ACHN (cell line): ENCODE measurements at regions not wholly inside any gene's neighbourhood (a gene's known extent, or its start where the extent isn't known, plus 50 kb on each side); places are given as distances from the start of the nearest gene placed in this dataset.
"Not testable (repeated sequence)": the region's sequence is repeated elsewhere in the genome, so short reads cannot be mapped to it uniquely, and the experiment has no call there.

Experiments used
- DNase-seq: peaks from one replicate; pipeline ENCODE4 v3.0.0-alpha.2; 2015
- in situ Hi-C: cut with HindIII; loops from 2 replicates; pipeline ENCODE4 v1.10.0; 2017; ENCODE audit warnings: low sequenced_read_pairs, low pct_ligation_motif_present, low pct_unique_long_range_greater_than_20kb

DNA sequence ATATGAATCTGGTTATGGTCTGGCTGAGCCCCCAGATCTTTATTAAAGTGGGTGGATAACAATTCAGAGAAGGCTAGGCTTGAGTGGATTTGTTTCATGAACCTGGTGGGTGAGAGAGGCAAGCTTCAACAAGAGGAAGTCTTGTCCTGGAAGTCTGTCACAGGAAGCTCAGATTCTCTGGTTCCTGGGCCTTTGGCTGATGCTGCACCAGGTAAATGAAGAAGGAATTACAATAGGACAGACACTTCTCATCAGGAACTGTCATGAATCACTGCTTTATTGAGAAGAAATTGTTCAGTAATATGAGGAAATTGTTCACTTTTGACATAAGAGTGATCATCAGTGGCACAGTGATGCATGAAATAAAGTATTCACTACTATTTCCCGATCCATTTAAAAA is 167.6 kb upstream of the ELL2 start:
- in situ Hi-C loops = no loop called here

DNA sequence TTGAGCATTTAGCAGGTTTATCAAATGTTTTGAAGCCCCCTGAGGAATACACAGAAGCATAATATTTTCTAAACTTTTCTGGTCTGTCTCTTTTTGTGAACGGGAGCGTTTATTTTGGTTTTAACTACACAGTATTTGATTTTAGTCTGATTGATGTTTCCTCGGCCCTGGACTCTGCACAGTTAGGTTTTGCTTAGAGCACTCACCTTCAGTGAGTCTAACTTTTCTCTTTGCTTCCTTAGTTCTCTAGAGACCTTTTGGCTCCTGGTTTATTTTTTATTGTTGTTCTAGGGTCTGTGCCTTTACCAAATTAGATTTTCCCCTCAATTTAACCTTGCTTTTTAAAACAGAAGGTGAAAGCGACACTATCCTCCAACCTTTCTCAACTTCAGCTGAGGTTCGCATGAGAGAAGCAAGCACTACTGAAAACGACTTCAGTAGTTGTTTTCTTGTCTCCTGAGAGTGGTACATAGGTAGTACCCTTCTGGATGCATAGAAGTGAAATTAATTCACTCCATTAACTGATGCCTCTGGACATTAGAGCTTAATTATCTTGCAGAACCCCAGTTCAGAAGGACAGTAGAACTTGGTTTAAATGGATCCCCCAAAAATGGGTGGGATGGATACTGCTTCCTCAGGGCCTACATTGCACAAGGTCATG is 166.7 kb upstream of the ELL2 start:
- DNase-seq = no peak
- in situ Hi-C loops = no loop called here

More for the DNA sequence above, 167.6 kb upstream of the ELL2 start:
- no peak for DNase-seq

DNA sequence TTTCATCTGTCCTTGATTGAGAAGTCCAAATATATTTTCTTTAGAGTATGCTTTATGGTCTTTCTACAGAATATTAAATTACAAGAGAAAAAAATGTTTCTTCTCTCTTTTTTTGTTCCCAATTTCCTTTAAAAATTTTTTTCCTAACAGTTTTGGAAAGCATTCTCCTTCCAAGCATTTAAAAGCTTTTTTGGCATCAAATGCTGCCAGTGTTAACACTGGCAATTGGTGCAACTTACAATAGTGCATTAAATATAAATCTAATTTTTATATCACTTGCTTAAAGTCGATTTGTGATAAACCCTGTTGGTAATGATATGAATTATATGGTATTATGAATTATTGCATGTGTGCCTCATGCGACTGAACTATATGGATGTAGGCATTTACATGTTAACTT is 165.9 kb upstream of the ELL2 start:
- in situ Hi-C loops = no loop called here
- no peak for DNase-seq

DNA sequence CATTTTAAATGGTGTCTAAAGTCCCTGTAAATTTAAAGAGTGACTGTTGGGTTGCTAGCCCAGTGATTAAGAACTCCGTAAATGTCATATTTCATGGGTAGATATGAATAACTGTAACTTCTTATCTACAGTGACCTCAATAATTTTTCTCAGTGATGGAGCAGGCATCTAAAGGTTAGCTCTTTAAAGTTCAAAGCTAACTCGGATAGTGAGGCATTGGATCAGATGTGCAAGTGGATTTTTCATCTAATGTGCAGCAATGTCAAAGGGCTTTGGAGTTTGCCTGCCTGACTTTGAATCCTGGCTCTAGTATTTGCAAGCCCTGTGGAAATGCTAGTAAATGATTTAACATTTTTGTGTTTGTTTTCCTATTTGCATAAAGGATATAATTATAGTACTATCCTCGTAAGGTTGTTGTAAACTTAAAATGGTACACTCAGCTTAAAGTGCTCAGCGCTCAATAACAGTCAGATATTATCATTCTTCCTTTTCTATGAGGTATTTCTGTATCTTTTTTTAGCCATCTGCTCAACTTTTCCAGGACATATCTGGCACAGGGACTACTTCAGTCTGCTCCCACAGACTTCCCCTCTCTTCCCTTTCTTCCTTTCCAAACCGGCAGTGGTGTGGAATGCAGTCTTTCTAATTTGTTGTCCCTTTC is 163.7 kb upstream of the ELL2 start:
- no peak for DNase-seq
- in situ Hi-C loops = no loop called here

DNA sequence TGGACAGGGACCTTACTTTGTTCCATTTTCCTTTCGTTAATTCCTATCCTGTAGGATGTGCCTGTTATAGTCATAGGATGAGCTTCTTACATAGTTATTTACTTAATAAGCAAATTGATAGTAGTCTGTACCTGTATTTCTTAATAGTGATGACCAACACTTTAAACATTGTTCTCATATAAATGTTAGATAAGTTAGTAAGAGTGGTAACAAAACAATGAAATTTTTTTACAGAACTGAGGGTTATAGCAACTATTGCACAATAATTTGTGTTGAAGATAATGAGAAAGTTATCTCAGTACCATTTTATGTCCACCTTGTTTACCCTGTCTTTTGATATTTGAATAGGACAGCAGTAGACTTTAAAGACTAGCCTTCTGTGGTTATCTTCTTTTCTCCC is 162.9 kb upstream of the ELL2 start:
- in situ Hi-C loops = no loop called here
- DNase-seq = no peak

DNA sequence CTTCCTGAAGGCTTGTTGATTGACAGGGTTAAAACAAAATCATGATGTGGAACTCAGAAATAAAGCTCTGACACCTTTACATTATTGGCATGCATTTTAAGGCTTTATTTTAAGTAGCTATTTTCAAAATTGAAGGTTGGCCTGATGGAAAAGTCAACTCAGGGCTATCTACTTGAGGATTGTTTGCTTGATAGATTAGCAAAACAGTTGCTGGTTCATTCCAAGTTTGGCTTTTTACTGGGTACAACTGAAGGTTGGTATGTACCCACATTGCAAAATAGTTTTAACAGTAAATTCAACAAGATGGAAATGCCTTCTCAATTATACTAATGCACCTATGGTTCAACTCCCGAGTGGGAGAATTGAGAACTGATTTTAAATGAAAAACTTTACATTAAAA is 161.8 kb upstream of the ELL2 start:
- in situ Hi-C loops = no loop called here
- no peak for DNase-seq

DNA sequence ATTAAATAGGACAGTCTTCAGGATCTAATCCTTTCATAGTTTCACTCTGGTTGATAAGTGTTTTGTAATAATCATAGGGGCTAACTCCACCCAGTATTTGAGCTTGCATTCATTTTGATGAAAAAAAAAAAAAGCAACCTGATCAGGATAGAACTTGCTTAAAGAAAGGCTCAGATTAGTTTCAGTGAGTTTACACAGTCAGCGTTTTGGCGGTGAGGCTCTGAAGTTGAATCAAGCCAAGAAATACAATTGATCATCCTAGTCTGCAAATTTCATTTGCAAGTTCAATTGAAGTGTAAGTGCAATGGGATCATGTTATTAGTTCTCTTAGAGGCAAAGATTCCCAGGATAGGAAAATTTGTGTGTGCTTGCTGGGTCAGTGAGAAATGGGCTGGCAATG is 159.7 kb upstream of the ELL2 start:
- DNase-seq = no peak
- in situ Hi-C loops = no loop called here

DNA sequence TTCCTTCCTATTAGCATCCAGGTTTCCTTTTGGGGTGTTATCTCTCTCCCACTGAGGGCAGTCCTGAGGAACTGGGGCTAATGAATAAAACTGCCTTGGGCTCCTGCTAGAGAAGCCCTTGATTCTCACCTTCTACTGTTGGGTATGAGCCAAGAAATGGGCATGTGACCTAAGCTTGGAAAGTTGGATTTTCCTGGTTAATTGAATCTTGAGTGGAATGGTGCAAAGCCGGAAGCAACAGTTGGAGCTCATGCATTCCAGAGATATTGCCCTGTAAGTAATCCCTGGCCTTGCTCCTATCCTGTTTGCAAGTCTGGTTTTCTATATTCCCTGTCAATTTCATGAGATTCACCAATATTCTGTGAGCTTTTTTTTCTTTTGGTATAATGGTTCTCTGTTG is 158.5 kb upstream of the ELL2 start:
- DNase-seq = no peak
- in situ Hi-C loops = no loop called here

DNA sequence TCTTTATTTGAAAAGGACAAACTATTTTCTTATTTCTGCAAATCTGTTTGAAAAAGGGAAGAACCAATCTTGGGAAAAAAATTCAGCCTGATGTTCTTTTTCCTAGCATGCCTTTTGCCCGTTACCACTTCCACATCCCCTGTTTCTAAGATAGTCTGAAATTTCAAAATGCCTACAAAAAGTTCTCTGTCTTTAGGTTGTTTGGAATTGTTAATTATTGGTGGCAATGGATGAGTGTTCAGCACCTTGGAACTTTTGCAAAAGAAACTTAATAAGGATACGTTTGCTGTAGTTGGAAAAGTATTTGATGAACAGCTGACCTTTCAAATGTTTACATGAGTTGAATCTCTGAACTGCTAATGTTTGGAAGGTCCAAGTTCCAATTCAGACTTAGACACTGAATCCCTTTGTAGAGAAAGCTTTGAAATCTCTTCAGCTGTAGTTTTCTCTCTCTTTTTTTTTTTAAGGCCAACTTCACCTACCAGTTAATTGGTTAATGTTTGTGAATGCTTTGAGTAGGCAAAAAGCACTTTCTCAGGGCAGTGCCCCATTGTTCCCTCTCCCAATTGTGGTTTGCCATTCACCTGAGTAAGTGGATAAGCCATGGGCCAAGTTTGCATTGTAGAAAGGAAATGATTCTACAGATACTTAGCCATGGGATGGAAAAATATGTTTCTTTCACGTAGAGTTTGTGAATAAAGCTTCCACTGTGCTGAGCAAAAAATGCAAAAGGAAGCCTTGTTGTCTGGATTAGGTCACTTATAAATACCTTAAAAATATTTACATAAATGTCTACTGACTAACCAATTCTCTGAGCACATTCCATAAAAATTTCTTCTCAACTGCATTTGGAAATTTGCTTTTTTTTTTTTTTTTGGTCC is 156.4 kb upstream of the ELL2 start:
- DNase-seq = no peak
- in situ Hi-C loops = no loop called here

- no peak for DNase-seq
- in situ Hi-C loops = no loop called here
These were observed 153.6 kb upstream of the ELL2 start for GRCh38 chr5:96115147-96115807.

DNA sequence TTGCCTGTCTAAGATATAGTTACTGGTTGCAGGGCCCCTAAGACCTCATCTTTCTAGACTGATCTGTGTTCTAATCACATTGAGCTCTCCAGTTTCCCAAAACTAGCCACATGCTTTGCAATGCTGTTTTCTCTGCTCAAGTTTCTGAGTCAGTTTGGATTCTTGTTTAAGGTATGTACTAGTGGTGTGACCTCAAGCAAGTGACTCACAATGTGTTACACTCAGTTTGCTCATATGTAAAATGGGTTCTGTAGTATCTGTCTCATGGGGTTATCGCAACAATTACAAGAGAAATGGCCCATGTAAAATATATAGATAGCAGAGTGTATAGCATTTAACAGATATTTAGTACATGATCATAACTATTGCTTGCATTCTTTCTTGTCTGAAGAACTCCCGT is 153.1 kb upstream of the ELL2 start:
- no peak for DNase-seq
- in situ Hi-C loops = no loop called here

GRCh38 chr5:96113170-96113939 is 151.7 kb upstream of the ELL2 start:
- in situ Hi-C loops = no loop called here
- DNase-seq = no peak

DNA sequence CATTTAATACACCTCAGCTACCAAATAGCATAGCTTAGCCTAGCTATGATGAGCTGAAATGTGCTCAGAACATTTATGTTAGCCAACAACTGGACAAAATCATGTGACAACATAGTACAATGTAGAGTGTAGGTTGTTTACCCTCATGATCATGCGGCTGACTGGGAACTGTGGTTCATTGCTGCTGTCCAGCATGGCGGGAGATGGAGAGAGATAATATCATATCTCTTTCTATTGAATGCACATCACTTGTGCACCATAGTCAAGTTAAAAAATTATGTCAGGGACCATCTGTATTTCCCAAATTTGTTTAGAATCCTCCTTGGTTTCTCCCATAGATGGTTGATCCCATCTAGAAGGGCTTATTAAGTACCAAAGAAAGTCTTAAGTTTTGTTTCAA is 151.1 kb upstream of the ELL2 start:
- no peak for DNase-seq
- in situ Hi-C loops = no loop called here

DNA sequence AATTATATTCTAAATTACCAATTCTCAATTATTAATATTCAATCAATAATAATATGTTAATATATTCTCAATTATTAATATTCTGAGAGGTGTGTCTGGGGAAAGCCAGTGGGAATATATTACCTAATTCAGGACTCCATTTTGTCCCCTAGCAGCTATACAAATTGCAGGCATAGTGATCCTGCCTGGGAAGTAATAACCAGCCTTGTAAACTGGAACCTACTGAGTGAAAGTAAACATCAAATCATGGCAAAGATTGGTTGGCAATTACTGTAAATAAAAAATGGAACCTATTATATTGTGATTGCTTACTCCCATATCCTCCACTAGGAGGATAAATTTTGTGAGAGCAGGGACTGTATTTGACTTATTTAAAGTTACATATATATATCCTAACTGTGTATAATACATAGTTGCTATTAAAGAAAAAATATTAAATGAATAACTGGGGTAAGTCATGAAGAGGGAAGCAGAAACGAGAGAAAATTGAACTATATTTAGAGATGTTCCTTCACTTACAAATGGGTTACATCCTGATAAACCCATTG is 150.5 kb upstream of the ELL2 start:
- in situ Hi-C loops = no loop called here

GRCh38 chr5:96111080-96111756 is 149.6 kb upstream of the ELL2 start:
- DNase-seq = no peak
- in situ Hi-C loops = no loop called here

More for the DNA sequence above, 150.5 kb upstream of the ELL2 start:
- DNase-seq = no peak

DNA sequence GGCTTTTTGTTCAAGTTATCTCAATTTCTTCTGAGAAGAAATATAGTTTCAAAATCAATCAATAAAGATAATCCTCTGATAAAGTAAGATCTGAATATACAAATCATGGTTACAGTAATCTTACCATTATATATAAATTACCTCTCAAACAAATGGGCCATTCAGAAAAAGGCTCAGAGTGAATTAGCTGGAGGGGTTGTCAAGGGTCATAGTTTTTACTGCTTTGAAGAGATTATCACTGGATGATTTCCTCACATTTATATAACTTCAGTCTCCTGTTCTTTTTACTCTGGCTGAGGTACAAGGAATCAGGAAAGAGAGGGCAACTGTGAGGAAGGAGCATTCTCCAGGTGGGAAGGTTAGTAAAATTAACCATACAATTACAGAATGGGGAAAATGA is 148.6 kb upstream of the ELL2 start:
- no peak for DNase-seq
- in situ Hi-C loops = no loop called here

DNA sequence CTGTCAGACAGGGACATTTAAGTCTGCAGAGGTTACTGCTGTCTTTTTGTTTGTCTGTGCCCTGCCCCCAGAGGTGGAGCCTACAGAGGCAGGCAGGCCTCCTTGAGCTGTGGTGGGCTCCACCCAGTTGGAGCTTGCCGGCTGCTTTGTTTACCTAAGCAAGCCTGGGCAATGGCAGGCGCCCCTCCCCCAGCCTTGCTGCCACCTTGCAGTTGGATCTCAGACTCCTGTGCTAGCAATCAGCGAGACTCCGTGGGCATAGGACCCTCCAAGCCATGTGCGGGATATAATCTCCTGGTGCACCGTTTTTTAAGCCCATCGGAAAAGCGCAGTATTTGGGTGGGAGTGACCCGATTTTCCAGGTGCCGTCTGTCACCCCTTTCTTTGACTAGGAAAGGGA is 147.0 kb upstream of the ELL2 start:
- in situ Hi-C loops, DNase-seq: not testable (repeated sequence)

GRCh38 chr5:96103829-96104228 is 142.2 kb upstream of the ELL2 start:
- DNase-seq, in situ Hi-C loops: not testable (repeated sequence)
